WTC11 (cell line): ENCODE measurements at regions not wholly inside any gene's neighbourhood (a gene's known extent, or its start where the extent isn't known, plus 50 kb on each side); places are given as distances from the start of the nearest gene placed in this dataset.

Experiments used
- ATAC-seq: fragments of 200-7000 bp; cut with Tn5 transposase; 2 replicates; pipeline ENCODE4 v1.10.0; 2021; ENCODE audit warnings: mild to moderate bottlenecking, moderate library complexity
- CTCF ChIA-PET: fragments of 300-600 bp; sonication (Branson Sonifier 250); formaldehyde crosslinking; loops from one replicate; lab custom pipeline; 2021; ENCODE audit warnings: antibody characterized with exemption; lab: Charles Lee
- POLR2A ChIA-PET: fragments of 350-600 bp; sonication (Branson Sonifier 250); formaldehyde crosslinking; loops from one replicate; lab custom pipeline; 2021; ENCODE audit warnings: antibody characterized with exemption; lab: Charles Lee
- DNase-seq: peaks from one replicate; pipeline ENCODE4 v3.0.0; 2021; ENCODE audit warnings: low spot score
- H3K27ac Mint-ChIP-seq: 2 replicates; pipeline ENCODE4 v1.8.0; 2021; ENCODE audit warnings: mixed read lengths
- H3K27me3 Mint-ChIP-seq: 2 replicates; pipeline ENCODE4 v1.8.0; 2021; ENCODE audit warnings: low read depth, mild to moderate bottlenecking, moderate library complexity, mixed read lengths
- H3K36me3 Mint-ChIP-seq: 2 replicates; pipeline ENCODE4 v1.8.0; 2021; ENCODE audit warnings: mixed read lengths
- H3K4me1 Mint-ChIP-seq: 2 replicates; pipeline ENCODE4 v1.8.0; 2022; ENCODE audit warnings: mixed read lengths
- H3K4me3 Mint-ChIP-seq: 2 replicates; pipeline ENCODE4 v1.8.0; 2021; ENCODE audit warnings: mild to moderate bottlenecking, moderate library complexity, mixed read lengths
- H3K9me3 Mint-ChIP-seq: 2 replicates; pipeline ENCODE4 v1.8.0; 2021; ENCODE audit warnings: mixed read lengths
- EMX1 ChIP-seq: fragments of 250-450 bp; sonication (Bioruptor Pico); IDR thresholded peaks from 2 replicates; pipeline ENCODE4 v1.8.0; 2021; ENCODE audit warnings: mild to moderate bottlenecking
- JAZF1 ChIP-seq: fragments of 250-450 bp; sonication (Bioruptor Pico); IDR thresholded peaks from 2 replicates; pipeline ENCODE4 v1.9.0; 2021; ENCODE audit warnings: moderate library complexity, mild to moderate bottlenecking, inconsistent platforms
- JUN ChIP-seq: sonication (generic); formaldehyde crosslinking; IDR thresholded peaks from 2 replicates; pipeline ENCODE4 v1.8.0; 2023; ENCODE audit warnings: mild to moderate bottlenecking, missing genetic modification reagents
- MYBL2 ChIP-seq: sonication (generic); formaldehyde crosslinking; IDR thresholded peaks from 2 replicates; pipeline ENCODE4 v1.8.1; 2023; ENCODE audit warnings: mild to moderate bottlenecking, moderate library complexity, missing genetic modification reagents
- NR1H2 ChIP-seq: sonication (generic); formaldehyde crosslinking; IDR thresholded peaks from 2 replicates; pipeline ENCODE4 v1.9.0; 2021; ENCODE audit warnings: mild to moderate bottlenecking, moderate library complexity, missing genetic modification reagents
- NR2C2 ChIP-seq: sonication (generic); formaldehyde crosslinking; IDR thresholded peaks from 2 replicates; pipeline ENCODE4 v1.8.0; 2022; ENCODE audit warnings: mild to moderate bottlenecking, missing genetic modification reagents
- SOX15 ChIP-seq: fragments of 250-450 bp; sonication (Bioruptor Pico); IDR thresholded peaks from 2 replicates; pipeline ENCODE4 v1.9.0; 2021; ENCODE audit warnings: mild to moderate bottlenecking
- ZNF219 ChIP-seq: sonication (generic); formaldehyde crosslinking; IDR thresholded peaks from 2 replicates; pipeline ENCODE4 v1.8.0; 2023; ENCODE audit warnings: missing genetic modification reagents, mild to moderate bottlenecking, borderline replicate concordance
- ZNF396 ChIP-seq: fragments of 250-450 bp; sonication (Bioruptor Pico); IDR thresholded peaks from 2 replicates; pipeline ENCODE4 v1.8.0; 2021; ENCODE audit warnings: mild to moderate bottlenecking, moderate library complexity, borderline replicate concordance
- TF ChIP-seq, protein P1 (sequence below): sonication (generic); formaldehyde crosslinking; IDR thresholded peaks from 2 replicates; pipeline ENCODE4 v1.8.1; 2022; ENCODE audit warnings: low read depth, missing genetic modification reagents, borderline replicate concordance
- TF ChIP-seq, protein P2 (sequence below): sonication (generic); formaldehyde crosslinking; IDR thresholded peaks from 2 replicates; pipeline ENCODE4 v1.8.1; 2023; ENCODE audit warnings: mild to moderate bottlenecking, missing genetic modification reagents, borderline replicate concordance
- TF ChIP-seq, protein P3 (sequence below): fragments of 250-450 bp; sonication (Bioruptor Pico); IDR thresholded peaks from 2 replicates; pipeline ENCODE4 v2.1.2; 2022; ENCODE audit warnings: mild to moderate bottlenecking, moderate library complexity
- TF ChIP-seq, protein P4 (sequence below): sonication (generic); formaldehyde crosslinking; IDR thresholded peaks from 2 replicates; pipeline ENCODE4 v1.8.0; 2022; ENCODE audit warnings: mild to moderate bottlenecking, missing genetic modification reagents
- TF ChIP-seq, protein P5 (sequence below): sonication (generic); formaldehyde crosslinking; IDR thresholded peaks from 2 replicates; pipeline ENCODE4 v1.8.1; 2022; ENCODE audit warnings: missing genetic modification reagents, borderline replicate concordance
- TF ChIP-seq, protein P6 (sequence below): sonication (generic); formaldehyde crosslinking; IDR thresholded peaks from 2 replicates; pipeline ENCODE4 v1.8.0; 2023; ENCODE audit warnings: mild to moderate bottlenecking, missing genetic modification reagents

DNA sequence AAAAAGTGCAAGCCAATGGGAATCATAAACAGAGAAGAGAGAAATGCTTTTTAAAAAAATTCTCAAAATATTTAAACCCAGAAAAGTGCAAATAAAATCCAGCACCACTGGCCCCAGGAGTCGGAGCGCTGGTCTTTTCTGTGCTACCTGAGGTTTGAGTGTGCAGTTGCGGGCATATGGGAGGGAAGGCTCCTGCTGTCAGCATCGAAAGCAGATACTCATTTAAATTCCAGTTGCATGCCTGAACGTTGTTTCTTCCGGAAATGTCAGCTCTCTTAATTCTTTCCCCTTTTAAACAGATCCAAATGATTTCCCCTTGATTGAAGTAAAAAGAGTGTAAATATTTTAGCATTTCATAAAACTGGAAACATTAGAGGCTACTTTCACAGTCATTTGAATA lies 240.5 kb upstream of the GPR26 start (continued):
- TF ChIP-seq, protein P1, sequence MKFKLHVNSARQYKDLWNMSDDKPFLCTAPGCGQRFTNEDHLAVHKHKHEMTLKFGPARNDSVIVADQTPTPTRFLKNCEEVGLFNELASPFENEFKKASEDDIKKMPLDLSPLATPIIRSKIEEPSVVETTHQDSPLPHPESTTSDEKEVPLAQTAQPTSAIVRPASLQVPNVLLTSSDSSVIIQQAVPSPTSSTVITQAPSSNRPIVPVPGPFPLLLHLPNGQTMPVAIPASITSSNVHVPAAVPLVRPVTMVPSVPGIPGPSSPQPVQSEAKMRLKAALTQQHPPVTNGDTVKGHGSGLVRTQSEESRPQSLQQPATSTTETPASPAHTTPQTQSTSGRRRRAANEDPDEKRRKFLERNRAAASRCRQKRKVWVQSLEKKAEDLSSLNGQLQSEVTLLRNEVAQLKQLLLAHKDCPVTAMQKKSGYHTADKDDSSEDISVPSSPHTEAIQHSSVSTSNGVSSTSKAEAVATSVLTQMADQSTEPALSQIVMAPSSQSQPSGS (CRISPR knock-in tag): no peak
- TF ChIP-seq JUN: no peak
- TF ChIP-seq, all 79 proteins: peak for 0

DNA sequence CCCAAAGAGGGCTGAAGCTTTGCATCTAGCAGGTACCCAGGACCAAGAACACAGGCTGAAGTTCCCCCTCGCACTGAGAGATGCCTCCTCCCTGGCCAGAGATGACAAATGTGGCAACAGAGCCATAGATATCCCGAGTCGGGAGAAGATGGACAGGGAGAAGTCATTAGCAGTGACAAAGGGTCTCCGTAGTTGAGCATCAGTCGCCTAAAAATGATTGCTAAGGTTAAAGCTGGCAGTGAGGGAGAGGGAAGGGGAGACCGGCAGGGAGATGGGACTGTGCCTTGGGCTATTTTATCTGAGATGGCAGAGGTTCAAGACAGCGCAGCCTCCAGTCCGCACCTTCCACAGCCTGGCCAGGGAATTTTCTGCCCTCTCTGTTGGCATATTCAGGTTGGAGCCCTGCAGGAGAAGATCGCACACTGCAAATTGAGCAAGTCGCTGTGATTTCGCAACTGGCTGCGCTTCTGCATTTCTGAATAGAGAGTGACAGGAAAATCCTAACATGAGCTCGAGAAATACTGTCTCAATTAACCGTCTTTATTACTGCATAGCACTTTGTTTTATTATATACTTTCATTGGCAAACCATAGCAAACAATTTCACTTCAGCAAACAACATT lies 238.9 kb upstream of the GPR26 start:
- no peak overlapping the region; the same call in 1 of the 2 replicates for H3K27ac Mint-ChIP-seq
- ChIA-PET CTCF (interaction anchor here (1.2 to 3.3 kb wide), 2 partner anchors 32 to 146 kb away, joined by 3 to 8 read pairs; no protein-coding TSS in a partner anchor), POLR2A (interaction anchor here (1.1 kb wide), 1 partner anchor 11 kb away, joined by 3 read pairs; no protein-coding TSS in a partner anchor)
- H3K27me3 Mint-ChIP-seq: no peaks in the 10 kb centered on the region; the same call in 1 of the 2 replicates
- TF ChIP-seq JAZF1 (CRISPR knock-in tag): no peak
- no peaks in the 10 kb centered on the region for H3K36me3 Mint-ChIP-seq
- DNase-seq (no peak), ATAC-seq (0 out of 2 replicates have a peak, but pooled peaks have one; percentile 22)
- H3K4me3 Mint-ChIP-seq: no peak overlapping the region
- H3K4me1 Mint-ChIP-seq: peaks cover 40% of the 10 kb centered on the region
- peaks cover 12% of the 10 kb centered on the region for H3K9me3 Mint-ChIP-seq

DNA sequence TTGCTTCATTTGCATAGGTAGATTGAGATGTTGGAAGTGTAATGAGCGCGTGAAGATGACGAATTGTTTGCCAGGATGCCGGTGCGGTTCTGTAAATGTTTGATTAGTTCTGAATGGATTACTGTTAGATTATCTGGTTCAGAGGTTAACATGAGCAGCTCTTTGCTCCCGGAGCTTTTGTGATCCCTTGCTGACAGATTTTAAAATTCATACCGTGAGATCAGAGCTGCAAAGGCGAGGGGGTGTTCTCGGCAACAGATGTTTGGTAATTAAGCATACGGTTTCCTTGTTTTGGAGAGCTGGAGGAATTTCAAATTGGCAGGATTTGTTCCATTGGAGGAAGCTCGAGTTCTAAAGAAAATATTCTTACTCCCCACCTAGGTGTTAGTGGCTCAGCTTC lies 237.8 kb upstream of the GPR26 start:
- Mint-ChIP-seq H3K4me3 (no peak overlapping the region), H3K9me3 (peaks cover 11% of the 10 kb centered on the region), H3K36me3 (no peaks in the 10 kb centered on the region), H3K27me3 (no peaks in the 10 kb centered on the region; the same call in 1 of the 2 replicates), H3K27ac (no peak overlapping the region), H3K4me1 (peaks cover 40% of the 10 kb centered on the region)
- POLR2A ChIA-PET: interaction anchor here (1.1 kb wide), 1 partner anchor 10 kb away, joined by 3 read pairs; no protein-coding TSS in a partner anchor
- no peak for ATAC-seq
- DNase-seq: no peak
- CTCF ChIA-PET: interaction anchor here (1.2 to 3.3 kb wide), 2 partner anchors 31 to 145 kb away, joined by 3 to 8 read pairs; no protein-coding TSS in a partner anchor
- TF ChIP-seq SOX15 (no peak), JUN (no peak), ZNF396 (CRISPR knock-in tag) (no peak), NR1H2 (CRISPR knock-in tag) (no peak), EMX1 (CRISPR knock-in tag) (no peak)
- TF ChIP-seq, protein P2, sequence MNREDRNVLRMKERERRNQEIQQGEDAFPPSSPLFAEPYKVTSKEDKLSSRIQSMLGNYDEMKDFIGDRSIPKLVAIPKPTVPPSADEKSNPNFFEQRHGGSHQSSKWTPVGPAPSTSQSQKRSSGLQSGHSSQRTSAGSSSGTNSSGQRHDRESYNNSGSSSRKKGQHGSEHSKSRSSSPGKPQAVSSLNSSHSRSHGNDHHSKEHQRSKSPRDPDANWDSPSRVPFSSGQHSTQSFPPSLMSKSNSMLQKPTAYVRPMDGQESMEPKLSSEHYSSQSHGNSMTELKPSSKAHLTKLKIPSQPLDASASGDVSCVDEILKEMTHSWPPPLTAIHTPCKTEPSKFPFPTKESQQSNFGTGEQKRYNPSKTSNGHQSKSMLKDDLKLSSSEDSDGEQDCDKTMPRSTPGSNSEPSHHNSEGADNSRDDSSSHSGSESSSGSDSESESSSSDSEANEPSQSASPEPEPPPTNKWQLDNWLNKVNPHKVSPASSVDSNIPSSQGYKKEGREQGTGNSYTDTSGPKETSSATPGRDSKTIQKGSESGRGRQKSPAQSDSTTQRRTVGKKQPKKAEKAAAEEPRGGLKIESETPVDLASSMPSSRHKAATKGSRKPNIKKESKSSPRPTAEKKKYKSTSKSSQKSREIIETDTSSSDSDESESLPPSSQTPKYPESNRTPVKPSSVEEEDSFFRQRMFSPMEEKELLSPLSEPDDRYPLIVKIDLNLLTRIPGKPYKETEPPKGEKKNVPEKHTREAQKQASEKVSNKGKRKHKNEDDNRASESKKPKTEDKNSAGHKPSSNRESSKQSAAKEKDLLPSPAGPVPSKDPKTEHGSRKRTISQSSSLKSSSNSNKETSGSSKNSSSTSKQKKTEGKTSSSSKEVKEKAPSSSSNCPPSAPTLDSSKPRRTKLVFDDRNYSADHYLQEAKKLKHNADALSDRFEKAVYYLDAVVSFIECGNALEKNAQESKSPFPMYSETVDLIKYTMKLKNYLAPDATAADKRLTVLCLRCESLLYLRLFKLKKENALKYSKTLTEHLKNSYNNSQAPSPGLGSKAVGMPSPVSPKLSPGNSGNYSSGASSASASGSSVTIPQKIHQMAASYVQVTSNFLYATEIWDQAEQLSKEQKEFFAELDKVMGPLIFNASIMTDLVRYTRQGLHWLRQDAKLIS (CRISPR knock-in tag): no peak
- TF ChIP-seq, protein P3, sequence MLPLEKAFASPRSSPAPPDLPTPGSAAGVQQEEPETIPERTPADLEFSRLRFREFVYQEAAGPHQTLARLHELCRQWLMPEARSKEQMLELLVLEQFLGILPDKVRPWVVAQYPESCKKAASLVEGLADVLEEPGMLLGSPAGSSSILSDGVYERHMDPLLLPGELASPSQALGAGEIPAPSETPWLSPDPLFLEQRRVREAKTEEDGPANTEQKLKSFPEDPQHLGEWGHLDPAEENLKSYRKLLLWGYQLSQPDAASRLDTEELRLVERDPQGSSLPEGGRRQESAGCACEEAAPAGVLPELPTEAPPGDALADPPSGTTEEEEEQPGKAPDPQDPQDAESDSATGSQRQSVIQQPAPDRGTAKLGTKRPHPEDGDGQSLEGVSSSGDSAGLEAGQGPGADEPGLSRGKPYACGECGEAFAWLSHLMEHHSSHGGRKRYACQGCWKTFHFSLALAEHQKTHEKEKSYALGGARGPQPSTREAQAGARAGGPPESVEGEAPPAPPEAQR (CRISPR knock-in tag): no peak

DNA sequence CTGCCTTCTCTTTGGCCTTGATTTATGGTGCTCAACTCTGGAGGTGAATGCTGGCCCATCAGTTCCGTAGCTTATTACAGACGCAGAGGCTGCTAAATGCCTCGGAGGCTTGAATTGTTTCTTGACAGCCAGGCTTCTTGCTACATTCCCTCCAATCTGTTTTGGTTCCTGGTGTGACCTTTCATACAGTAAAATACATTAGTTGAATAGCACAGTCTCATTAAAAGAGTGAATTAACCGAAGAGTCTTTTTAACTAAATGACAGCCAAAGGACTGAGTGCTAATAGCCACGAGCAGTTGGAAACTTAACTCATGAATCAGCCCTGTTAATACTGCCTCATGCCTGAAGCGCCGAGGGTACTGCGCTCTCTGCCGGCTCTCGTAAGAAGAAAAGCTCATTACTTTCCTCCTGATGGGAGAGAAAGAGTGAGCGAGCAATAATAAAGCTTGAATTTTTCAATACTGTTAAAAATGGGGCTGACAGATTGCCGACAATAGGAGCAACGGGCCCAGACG lies 236.4 kb upstream of the GPR26 start:
- ChIA-PET CTCF (interaction anchor here (0.5 to 2.1 kb wide), 9 partner anchors 10 to 386 kb away, joined by 3 to 9 read pairs (median 3); no protein-coding TSS in a partner anchor), POLR2A (no interaction called here)

More for the DNA sequence above, 236.4 kb upstream of the GPR26 start:
- TF ChIP-seq, protein P4, sequence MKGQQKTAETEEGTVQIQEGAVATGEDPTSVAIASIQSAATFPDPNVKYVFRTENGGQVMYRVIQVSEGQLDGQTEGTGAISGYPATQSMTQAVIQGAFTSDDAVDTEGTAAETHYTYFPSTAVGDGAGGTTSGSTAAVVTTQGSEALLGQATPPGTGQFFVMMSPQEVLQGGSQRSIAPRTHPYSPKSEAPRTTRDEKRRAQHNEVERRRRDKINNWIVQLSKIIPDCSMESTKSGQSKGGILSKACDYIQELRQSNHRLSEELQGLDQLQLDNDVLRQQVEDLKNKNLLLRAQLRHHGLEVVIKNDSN (CRISPR knock-in tag): no peak
- TF ChIP-seq NR2C2 (CRISPR knock-in tag): no peak
- TF ChIP-seq MYBL2 (CRISPR knock-in tag): no peak
- TF ChIP-seq, protein P5, sequence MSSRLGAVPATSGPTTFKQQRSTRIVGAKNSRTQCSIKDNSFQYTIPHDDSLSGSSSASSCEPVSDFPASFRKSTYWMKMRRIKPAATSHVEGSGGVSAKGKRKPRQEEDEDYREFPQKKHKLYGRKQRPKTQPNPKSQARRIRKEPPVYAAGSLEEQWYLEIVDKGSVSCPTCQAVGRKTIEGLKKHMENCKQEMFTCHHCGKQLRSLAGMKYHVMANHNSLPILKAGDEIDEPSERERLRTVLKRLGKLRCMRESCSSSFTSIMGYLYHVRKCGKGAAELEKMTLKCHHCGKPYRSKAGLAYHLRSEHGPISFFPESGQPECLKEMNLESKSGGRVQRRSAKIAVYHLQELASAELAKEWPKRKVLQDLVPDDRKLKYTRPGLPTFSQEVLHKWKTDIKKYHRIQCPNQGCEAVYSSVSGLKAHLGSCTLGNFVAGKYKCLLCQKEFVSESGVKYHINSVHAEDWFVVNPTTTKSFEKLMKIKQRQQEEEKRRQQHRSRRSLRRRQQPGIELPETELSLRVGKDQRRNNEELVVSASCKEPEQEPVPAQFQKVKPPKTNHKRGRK (CRISPR knock-in tag): no peak
- no peak for TF ChIP-seq JUN
- TF ChIP-seq ZNF219 (CRISPR knock-in tag): no peak
- TF ChIP-seq, protein P6, sequence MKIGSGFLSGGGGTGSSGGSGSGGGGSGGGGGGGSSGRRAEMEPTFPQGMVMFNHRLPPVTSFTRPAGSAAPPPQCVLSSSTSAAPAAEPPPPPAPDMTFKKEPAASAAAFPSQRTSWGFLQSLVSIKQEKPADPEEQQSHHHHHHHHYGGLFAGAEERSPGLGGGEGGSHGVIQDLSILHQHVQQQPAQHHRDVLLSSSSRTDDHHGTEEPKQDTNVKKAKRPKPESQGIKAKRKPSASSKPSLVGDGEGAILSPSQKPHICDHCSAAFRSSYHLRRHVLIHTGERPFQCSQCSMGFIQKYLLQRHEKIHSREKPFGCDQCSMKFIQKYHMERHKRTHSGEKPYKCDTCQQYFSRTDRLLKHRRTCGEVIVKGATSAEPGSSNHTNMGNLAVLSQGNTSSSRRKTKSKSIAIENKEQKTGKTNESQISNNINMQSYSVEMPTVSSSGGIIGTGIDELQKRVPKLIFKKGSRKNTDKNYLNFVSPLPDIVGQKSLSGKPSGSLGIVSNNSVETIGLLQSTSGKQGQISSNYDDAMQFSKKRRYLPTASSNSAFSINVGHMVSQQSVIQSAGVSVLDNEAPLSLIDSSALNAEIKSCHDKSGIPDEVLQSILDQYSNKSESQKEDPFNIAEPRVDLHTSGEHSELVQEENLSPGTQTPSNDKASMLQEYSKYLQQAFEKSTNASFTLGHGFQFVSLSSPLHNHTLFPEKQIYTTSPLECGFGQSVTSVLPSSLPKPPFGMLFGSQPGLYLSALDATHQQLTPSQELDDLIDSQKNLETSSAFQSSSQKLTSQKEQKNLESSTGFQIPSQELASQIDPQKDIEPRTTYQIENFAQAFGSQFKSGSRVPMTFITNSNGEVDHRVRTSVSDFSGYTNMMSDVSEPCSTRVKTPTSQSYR: no peak
- TF ChIP-seq NR1H2 (CRISPR knock-in tag): no peak
- DNase-seq (no peak), ATAC-seq (no peak)
- H3K27ac Mint-ChIP-seq: no peak overlapping the region
- H3K9me3 Mint-ChIP-seq: peaks cover 4% of the 10 kb centered on the region
- no peak overlapping the region for H3K4me3 Mint-ChIP-seq
- no peaks in the 10 kb centered on the region for H3K36me3 Mint-ChIP-seq
- H3K4me1 Mint-ChIP-seq: peaks cover 40% of the 10 kb centered on the region
- no peaks in the 10 kb centered on the region; the same call in 1 of the 2 replicates for H3K27me3 Mint-ChIP-seq
